ENCODE measurements at regions not wholly inside any gene's neighbourhood (a gene's known extent, or its start where the extent isn't known, plus 50 kb on each side); places are given as distances from the start of the nearest gene placed in this dataset.
"Not testable (repeated sequence)": the region's sequence is repeated elsewhere in the genome, so short reads cannot be mapped to it uniquely, and the experiment has no call there.

DNA sequence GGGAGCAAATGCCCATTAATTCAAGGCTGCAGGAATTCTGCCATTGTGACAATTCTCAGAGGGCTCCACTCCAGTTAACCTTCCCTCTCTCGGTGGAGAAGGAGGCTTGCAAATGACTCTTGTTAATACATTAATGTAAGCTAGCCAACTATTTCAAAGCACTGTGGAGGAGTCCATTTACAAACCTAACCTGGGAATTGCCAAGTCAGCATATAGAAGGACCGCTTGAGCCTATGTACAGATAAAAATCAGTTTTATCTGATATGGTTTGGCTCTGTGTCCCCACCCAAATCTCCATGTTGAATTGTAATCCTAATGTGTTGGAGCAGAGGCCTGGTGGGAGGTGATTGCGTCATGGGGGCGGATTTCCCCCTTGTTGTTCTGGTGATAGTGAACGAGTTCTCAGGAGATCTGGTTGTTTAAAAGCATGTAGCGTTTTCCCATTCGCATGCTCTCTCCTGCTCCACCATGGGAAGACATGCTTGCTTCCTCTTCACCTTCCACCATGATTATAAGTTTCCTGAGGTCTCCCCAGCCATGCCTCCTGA, 366.7 kb downstream of the LRATD1 start:
- TF ChIP-seq CTCF (IDR thresholded peaks at IDR 0.05) = no peak
- H3K4me1 Mint-ChIP-seq (ENCODE audit: low read depth) = no peaks in the 10 kb centered on the region
- peaks cover 7% of the 10 kb centered on the region for H3K27me3 Mint-ChIP-seq
- ChIA-PET POLR2A (no interaction called here), CTCF (no interaction called here)
- intact Hi-C loops (cut with micrococcal nuclease) = no loop called here
- no peak overlapping the region for H3K27ac Mint-ChIP-seq
- DNase-seq (no peak), ATAC-seq (no peak)
- no peak overlapping the region for H3K4me3 Mint-ChIP-seq
- H3K36me3 Mint-ChIP-seq (ENCODE audit: low read depth) = no peaks in the 10 kb centered on the region
- no peaks in the 10 kb centered on the region for H3K9me3 Mint-ChIP-seq

DNA sequence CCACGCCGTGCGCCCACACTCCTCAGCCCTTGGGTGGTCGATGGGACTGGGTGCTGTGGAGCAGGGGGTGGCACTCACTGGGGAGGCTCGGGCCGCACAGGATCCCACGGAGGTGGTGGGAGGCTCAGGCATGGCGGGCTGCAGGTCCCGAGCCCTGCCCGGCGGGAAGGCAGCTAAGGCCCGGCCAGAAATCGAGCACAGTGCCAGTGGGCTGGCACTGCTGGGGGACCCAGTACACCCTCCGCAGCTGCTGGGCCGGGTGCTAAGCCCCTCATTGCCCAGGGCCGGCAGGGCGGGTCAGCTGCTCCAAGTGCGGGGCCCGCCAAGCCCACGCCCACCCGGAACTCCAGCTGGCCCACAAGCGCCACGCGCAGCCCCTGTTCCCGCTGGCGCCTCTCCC, 370.0 kb downstream of the LRATD1 start:
- intact Hi-C loops (cut with micrococcal nuclease); H3K27me3 Mint-ChIP-seq; H3K4me1 Mint-ChIP-seq (ENCODE audit: low read depth); CTCF ChIA-PET; ATAC-seq; DNase-seq; H3K9me3 Mint-ChIP-seq; H3K36me3 Mint-ChIP-seq (ENCODE audit: low read depth); H3K27ac Mint-ChIP-seq; H3K4me3 Mint-ChIP-seq; POLR2A ChIA-PET: not testable (repeated sequence)

GRCh38 chr2:15006667-15007066, 374.1 kb downstream of the LRATD1 start:
- intact Hi-C loops (cut with micrococcal nuclease) = no loop called here
- no peak for TF ChIP-seq CTCF (IDR thresholded peaks at IDR 0.05)

DNA sequence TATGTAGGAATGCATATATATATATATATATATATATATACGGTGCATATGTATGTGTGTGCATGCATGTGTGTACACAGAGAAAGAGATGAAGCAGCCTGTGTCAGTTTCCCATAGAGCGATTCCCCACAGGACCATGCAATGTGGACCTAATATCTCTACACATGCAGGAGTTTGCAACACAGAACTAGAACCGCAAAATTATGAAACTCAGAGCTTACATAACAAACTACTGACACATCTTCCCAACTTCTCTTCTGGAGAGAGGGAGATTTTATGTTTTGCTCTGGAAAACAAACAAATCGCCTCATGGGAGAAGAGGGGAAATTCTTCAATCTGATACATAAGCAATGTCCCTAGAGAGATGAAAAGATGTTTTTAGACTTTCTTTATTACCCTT, 377.2 kb downstream of the LRATD1 start:
- Mint-ChIP-seq H3K27me3 (peaks cover 1% of the 10 kb centered on the region), H3K36me3 (ENCODE audit: low read depth) (no peaks in the 10 kb centered on the region), H3K4me3 (no peak overlapping the region), H3K4me1 (ENCODE audit: low read depth) (peaks cover 5% of the 10 kb centered on the region), H3K27ac (no peak overlapping the region), H3K9me3 (peaks cover 10% of the 10 kb centered on the region)
- POLR2A ChIA-PET = interaction anchor here (0.7 kb wide), 1 partner anchor 34 kb away, joined by 3 read pairs; no protein-coding TSS in a partner anchor
- CTCF ChIA-PET = no interaction called here
- no peak for TF ChIP-seq CTCF (IDR thresholded peaks at IDR 0.05)
- intact Hi-C loops (cut with micrococcal nuclease) = no loop called here
- DNase-seq = no peak
- ATAC-seq = no peak

More at GRCh38 chr2:15006667-15007066, 374.1 kb downstream of the LRATD1 start:
- CTCF ChIA-PET = no interaction called here
- DNase-seq (no peak), ATAC-seq (peak; percentile 39)
- H3K4me1 Mint-ChIP-seq (ENCODE audit: low read depth) = peaks cover 5% of the 10 kb centered on the region
- H3K9me3 Mint-ChIP-seq = peaks cover 3% of the 10 kb centered on the region
- H3K27ac Mint-ChIP-seq = no peak overlapping the region
- H3K4me3 Mint-ChIP-seq = no peak overlapping the region
- POLR2A ChIA-PET = no interaction called here
- no peaks in the 10 kb centered on the region for H3K36me3 Mint-ChIP-seq (ENCODE audit: low read depth)
- H3K27me3 Mint-ChIP-seq = peaks cover 1% of the 10 kb centered on the region

DNA sequence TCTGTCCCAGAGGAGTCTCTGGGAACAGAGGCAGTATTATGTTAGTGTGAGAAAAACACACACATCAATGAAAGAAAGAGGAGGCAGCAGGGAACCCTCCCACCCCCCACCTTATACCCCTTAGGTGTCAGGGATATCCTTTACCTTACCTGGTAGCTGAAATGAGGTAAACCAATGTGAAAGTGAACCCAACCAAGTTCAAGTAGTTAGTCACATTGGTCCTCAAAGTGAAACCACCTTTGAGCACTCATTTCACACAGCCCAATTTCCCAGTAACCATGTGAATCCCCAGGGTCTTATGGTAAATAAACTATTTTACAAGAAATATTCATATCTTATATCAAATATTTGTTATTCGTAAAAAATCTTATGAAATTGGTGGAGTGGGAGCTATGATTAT, 377.8 kb downstream of the LRATD1 start:
- intact Hi-C loops (cut with micrococcal nuclease) = no loop called here
- Mint-ChIP-seq H3K27me3 (peaks cover 1% of the 10 kb centered on the region), H3K9me3 (peaks cover 10% of the 10 kb centered on the region), H3K36me3 (ENCODE audit: low read depth) (no peaks in the 10 kb centered on the region), H3K27ac (no peak overlapping the region), H3K4me3 (no peak overlapping the region), H3K4me1 (ENCODE audit: low read depth) (peaks cover 5% of the 10 kb centered on the region)
- ATAC-seq = peak; percentile 65
- peak; percentile 4 for DNase-seq
- POLR2A ChIA-PET = no interaction called here
- CTCF ChIA-PET = no interaction called here
- TF ChIP-seq CTCF (IDR thresholded peaks at IDR 0.05) = no peak

- H3K27ac Mint-ChIP-seq = no peak overlapping the region
- no peaks in the 10 kb centered on the region for H3K27me3 Mint-ChIP-seq
- ChIA-PET CTCF (no interaction called here), POLR2A (no interaction called here)
- intact Hi-C loops (cut with micrococcal nuclease) = no loop called here
- H3K9me3 Mint-ChIP-seq = no peaks in the 10 kb centered on the region
- H3K36me3 Mint-ChIP-seq (ENCODE audit: low read depth) = no peaks in the 10 kb centered on the region
- no peak for DNase-seq
- TF ChIP-seq CTCF (IDR thresholded peaks at IDR 0.05) = no peak
- H3K4me3 Mint-ChIP-seq = no peak overlapping the region
- no peaks in the 10 kb centered on the region for H3K4me1 Mint-ChIP-seq (ENCODE audit: low read depth)
- no peak for ATAC-seq
These were observed 386.3 kb downstream of the LRATD1 start for GRCh38 chr2:15018814-15019213.
